ENCODE measurements at regions not wholly inside any gene's neighbourhood (a gene's known extent, or its start where the extent isn't known, plus 50 kb on each side); places are given as distances from the start of the nearest gene placed in this dataset.

DNA sequence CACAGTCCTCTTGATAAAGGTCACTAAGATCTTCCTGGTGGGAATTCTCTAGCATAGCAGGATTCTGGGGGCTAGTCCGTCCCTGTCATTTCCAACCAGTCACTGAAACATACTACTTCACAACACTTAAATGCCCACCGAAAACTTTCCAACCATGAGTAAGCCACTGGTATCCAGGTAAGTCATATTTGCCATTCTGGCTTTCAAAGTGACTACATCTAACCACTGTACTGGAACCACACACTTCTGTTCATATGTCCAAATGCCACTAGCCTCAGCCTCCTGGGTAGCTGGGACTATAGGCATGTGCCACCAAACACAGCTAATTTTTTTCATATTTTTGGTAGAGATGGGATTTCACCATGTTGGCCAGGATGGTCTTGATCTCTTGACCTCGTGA is 64.3 kb upstream of the VANGL1 start:
- Mint-ChIP-seq H3K36me3 (ENCODE audit: low read depth) (no peaks in the 10 kb centered on the region), H3K27me3 (no peaks in the 10 kb centered on the region), H3K4me1 (ENCODE audit: low read depth) (no peaks in the 10 kb centered on the region), H3K27ac (no peak overlapping the region), H3K4me3 (no peak overlapping the region), H3K9me3 (peaks cover 24% of the 10 kb centered on the region)
- intact Hi-C loops (cut with micrococcal nuclease): no loop called here

GRCh38 chr1:115575661-115576060 is 66.1 kb upstream of the VANGL1 start:
- intact Hi-C loops (cut with micrococcal nuclease): no loop called here
- H3K27me3 Mint-ChIP-seq: no peaks in the 10 kb centered on the region
- H3K9me3 Mint-ChIP-seq: peaks cover 27% of the 10 kb centered on the region
- H3K4me1 Mint-ChIP-seq (ENCODE audit: low read depth): no peaks in the 10 kb centered on the region
- H3K27ac Mint-ChIP-seq: no peak overlapping the region
- H3K4me3 Mint-ChIP-seq: no peak overlapping the region
- H3K36me3 Mint-ChIP-seq (ENCODE audit: low read depth): no peaks in the 10 kb centered on the region

- Mint-ChIP-seq H3K9me3 (peaks cover 32% of the 10 kb centered on the region), H3K4me3 (no peak overlapping the region), H3K4me1 (ENCODE audit: low read depth) (no peaks in the 10 kb centered on the region), H3K36me3 (ENCODE audit: low read depth) (no peaks in the 10 kb centered on the region), H3K27ac (no peak overlapping the region), H3K27me3 (no peaks in the 10 kb centered on the region)
- intact Hi-C loops (cut with micrococcal nuclease): no loop called here
Observed at GRCh38 chr1:115572710-115573109, 69.1 kb upstream of the VANGL1 start.

DNA sequence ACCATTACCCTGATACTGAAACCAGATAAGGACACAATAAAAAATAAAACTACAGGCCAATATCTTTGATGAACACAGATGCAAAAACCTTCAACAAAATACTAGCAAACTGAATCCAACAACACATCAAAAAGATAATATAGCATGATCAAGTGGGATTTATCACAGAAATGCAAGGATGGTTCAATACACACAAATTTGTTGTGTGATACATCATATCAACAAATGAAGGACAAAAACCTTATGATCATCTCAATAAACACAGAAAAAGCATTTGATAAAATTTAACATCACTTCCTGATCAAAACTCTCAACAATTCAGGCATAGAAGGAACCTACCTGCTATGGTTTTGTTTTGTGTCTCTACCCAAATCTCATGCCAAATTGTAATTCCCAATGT is 74.3 kb upstream of the VANGL1 start:
- H3K27me3 Mint-ChIP-seq: peaks cover 21% of the 10 kb centered on the region
- no peaks in the 10 kb centered on the region for H3K36me3 Mint-ChIP-seq (ENCODE audit: low read depth)
- no peak overlapping the region for H3K4me3 Mint-ChIP-seq
- intact Hi-C loops (cut with micrococcal nuclease): no loop called here
- no peak overlapping the region for H3K27ac Mint-ChIP-seq
- peaks cover 14% of the 10 kb centered on the region for H3K9me3 Mint-ChIP-seq
- no peaks in the 10 kb centered on the region for H3K4me1 Mint-ChIP-seq (ENCODE audit: low read depth)

DNA sequence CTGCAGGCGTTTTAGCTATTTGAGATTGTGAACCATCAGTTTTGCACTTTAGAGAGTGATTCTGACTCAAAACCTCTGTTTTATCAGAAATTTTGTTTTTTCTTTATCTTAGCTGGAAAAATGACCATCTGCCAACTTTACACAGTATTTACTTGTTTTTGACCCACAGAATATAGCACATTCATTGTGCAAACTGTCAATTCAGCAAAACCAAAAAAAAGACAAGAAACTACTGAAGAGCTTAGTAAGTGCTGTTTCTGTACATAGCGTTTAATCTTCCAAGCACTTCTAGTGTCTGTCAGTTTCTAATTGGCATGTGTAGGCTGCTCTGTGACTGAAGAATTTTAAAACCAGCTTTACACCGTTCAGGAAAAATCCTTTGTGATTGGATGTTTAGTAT is 76.0 kb upstream of the VANGL1 start:
- H3K9me3 Mint-ChIP-seq: peaks cover 12% of the 10 kb centered on the region
- intact Hi-C loops (cut with micrococcal nuclease): no loop called here
- no peaks in the 10 kb centered on the region for H3K4me1 Mint-ChIP-seq (ENCODE audit: low read depth)
- peaks cover 21% of the 10 kb centered on the region for H3K27me3 Mint-ChIP-seq
- no peak overlapping the region for H3K4me3 Mint-ChIP-seq
- no peaks in the 10 kb centered on the region for H3K36me3 Mint-ChIP-seq (ENCODE audit: low read depth)
- no peak overlapping the region for H3K27ac Mint-ChIP-seq

DNA sequence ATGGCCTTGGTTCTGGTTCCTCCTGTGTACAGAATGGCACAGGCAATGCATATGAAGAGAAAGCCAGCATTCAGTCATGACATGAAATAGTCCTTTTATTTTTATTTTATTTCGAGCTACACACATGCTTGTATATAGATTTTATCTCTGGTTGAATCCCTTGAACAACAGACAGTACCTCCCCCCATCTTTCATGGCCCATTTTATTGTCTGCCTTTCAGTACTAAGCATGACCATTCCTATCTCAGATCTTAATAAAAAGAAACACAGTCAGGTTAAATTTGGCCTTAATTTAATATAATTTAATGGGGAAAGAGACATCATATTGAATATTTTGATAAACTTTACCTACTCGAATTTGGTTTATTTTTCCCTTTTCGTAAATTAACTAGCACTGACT is 76.4 kb upstream of the VANGL1 start:
- Mint-ChIP-seq H3K36me3 (ENCODE audit: low read depth) (no peaks in the 10 kb centered on the region), H3K4me3 (no peak overlapping the region), H3K9me3 (peaks cover 12% of the 10 kb centered on the region), H3K4me1 (ENCODE audit: low read depth) (no peaks in the 10 kb centered on the region), H3K27ac (no peak overlapping the region), H3K27me3 (peaks cover 21% of the 10 kb centered on the region)
- intact Hi-C loops (cut with micrococcal nuclease): no loop called here

DNA sequence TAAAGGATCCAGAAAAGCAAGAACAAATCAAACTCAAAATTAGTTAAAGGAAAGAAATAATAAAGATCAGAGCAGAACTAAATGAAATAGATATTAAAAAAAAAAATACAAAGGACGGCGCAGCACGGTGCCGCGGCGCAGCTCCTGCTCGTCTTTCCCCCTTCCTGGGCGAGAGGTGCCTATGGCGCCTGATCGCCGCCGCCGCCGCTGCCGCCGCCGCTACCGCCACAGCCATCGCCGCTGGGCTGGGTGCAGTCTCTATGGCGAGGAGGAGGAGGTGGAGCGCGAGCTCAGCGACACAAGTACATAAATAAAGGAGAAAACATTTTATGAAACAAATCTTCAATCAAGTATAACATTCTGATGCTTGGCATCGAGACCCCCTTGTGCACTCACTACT is 77.6 kb upstream of the VANGL1 start:
- intact Hi-C loops (cut with micrococcal nuclease): no loop called here
- Mint-ChIP-seq H3K27me3 (peaks cover 21% of the 10 kb centered on the region), H3K27ac (no peak overlapping the region), H3K9me3 (peaks cover 12% of the 10 kb centered on the region), H3K4me1 (ENCODE audit: low read depth) (no peaks in the 10 kb centered on the region), H3K4me3 (no peak overlapping the region), H3K36me3 (ENCODE audit: low read depth) (no peaks in the 10 kb centered on the region)

GRCh38 chr1:115560027-115560426 is 81.7 kb upstream of the VANGL1 start:
- intact Hi-C loops (cut with micrococcal nuclease): no loop called here
- Mint-ChIP-seq H3K4me3 (no peak overlapping the region), H3K9me3 (no peaks in the 10 kb centered on the region), H3K27ac (no peak overlapping the region), H3K36me3 (ENCODE audit: low read depth) (no peaks in the 10 kb centered on the region), H3K4me1 (ENCODE audit: low read depth) (no peaks in the 10 kb centered on the region), H3K27me3 (peaks cover 17% of the 10 kb centered on the region)

DNA sequence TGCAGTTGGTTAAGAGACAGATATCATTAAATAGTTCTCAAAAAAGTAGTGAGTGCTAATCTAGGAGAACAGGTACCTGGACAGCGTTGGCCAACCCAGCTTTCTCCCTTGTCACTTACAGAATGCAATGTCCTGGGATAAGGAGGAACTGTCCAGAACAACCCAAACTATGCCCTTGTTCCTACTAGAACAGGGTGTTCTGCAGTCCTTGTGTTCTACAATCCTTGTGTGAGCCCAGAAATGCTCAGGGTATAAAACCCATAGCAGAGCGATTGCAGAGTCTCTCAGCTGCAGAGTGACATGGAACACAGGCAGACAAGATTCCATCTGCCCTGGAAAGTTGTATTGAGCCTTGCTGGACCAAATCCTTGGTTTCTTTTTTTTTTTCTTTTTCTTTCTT is 83.5 kb upstream of the VANGL1 start:
- Mint-ChIP-seq H3K36me3 (ENCODE audit: low read depth) (no peaks in the 10 kb centered on the region), H3K4me1 (ENCODE audit: low read depth) (no peaks in the 10 kb centered on the region), H3K27me3 (peaks cover 6% of the 10 kb centered on the region), H3K9me3 (no peaks in the 10 kb centered on the region), H3K4me3 (no peak overlapping the region), H3K27ac (no peak overlapping the region)
- intact Hi-C loops (cut with micrococcal nuclease): no loop called here

DNA sequence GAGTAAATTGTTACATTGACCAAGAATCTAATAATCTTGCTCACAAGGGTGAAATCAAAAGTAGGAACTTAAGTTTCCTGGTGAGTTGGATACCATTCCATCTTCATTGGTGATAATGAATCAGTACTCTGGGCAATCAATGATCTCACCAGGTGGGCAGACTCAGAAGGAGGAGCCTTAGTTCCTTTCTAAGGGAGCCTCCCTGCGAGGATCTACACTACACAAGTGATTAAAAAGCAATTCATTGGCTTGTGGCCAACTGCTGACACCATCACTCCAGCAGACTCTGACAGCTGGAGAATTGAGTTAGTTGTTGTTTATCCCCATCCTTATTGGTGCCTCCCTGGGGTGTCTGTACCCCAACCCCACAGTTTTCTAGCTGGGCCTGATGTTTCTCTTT is 84.1 kb upstream of the VANGL1 start:
- Mint-ChIP-seq H3K27me3 (peaks cover 1% of the 10 kb centered on the region), H3K27ac (no peak overlapping the region), H3K36me3 (ENCODE audit: low read depth) (no peaks in the 10 kb centered on the region), H3K4me1 (ENCODE audit: low read depth) (no peaks in the 10 kb centered on the region), H3K4me3 (no peak overlapping the region), H3K9me3 (no peaks in the 10 kb centered on the region)
- intact Hi-C loops (cut with micrococcal nuclease): no loop called here

DNA sequence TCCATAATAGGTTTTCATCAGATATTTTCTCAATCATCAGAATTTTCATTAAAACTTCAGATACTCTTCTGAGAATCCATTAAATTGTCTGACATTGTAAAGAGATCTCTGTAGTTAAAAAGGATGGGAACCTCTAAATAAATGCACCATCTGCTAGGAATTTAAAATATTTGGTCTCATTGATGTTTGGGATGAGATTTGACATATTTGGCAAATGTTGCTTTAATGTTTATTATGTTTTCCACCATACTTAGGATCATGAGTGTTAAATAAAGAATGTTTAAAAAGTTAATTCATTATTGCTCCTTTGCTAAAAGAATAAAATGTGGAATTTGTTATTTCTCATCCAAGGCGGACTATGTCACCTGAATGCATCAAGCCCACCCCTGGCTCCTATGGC is 85.5 kb upstream of the VANGL1 start:
- Mint-ChIP-seq H3K36me3 (ENCODE audit: low read depth) (no peaks in the 10 kb centered on the region), H3K27ac (no peak overlapping the region), H3K27me3 (peaks cover 7% of the 10 kb centered on the region), H3K4me3 (no peak overlapping the region), H3K4me1 (ENCODE audit: low read depth) (no peaks in the 10 kb centered on the region), H3K9me3 (no peaks in the 10 kb centered on the region)
- intact Hi-C loops (cut with micrococcal nuclease): no loop called here

DNA sequence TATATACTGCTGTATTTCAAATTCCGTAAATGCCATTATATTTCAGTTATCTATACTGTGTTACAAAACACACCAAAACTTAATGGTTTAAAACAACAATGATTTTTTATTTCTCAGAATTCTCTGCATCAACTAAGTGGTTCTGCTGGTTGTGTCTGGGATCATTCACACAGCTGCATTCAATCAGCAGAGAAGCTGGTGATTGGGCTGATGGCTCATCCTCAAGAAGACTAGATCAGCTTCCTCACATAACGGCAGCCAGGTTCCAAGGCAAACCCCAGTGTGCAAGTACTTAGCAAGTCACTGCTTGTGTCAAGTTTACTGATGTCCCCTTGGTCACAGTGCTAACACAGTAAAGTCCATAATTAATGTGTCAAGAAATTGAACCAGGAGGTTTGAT is 86.3 kb upstream of the VANGL1 start:
- Mint-ChIP-seq H3K4me3 (no peak overlapping the region), H3K4me1 (ENCODE audit: low read depth) (no peaks in the 10 kb centered on the region), H3K27me3 (peaks cover 7% of the 10 kb centered on the region), H3K36me3 (ENCODE audit: low read depth) (no peaks in the 10 kb centered on the region), H3K9me3 (no peaks in the 10 kb centered on the region), H3K27ac (no peak overlapping the region)
- intact Hi-C loops (cut with micrococcal nuclease): no loop called here

DNA sequence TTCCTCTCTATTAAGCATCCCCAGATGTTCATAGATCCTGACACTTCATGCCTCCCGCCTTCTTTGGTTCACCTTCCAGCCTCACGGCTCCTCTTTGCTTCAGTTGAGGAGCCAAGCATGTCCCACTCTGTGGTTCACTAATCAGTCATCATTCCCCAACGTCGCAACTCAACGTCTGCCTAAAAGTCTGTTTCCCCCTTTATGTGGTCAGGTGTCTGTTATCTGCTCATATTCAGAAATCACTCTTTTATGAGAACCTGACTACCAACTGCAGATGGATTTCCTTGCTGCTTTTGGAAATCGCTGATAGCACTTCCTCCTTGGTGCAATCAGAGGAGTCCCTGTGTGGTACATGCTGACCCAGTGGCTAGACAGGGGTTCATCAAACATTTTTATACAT is 94.1 kb upstream of the VANGL1 start:
- H3K27me3 Mint-ChIP-seq: peaks cover 8% of the 10 kb centered on the region
- no peaks in the 10 kb centered on the region for H3K9me3 Mint-ChIP-seq
- H3K4me1 Mint-ChIP-seq (ENCODE audit: low read depth): no peaks in the 10 kb centered on the region
- H3K36me3 Mint-ChIP-seq (ENCODE audit: low read depth): no peaks in the 10 kb centered on the region
- no peak overlapping the region for H3K27ac Mint-ChIP-seq
- intact Hi-C loops (cut with micrococcal nuclease): no loop called here
- no peak overlapping the region for H3K4me3 Mint-ChIP-seq

DNA sequence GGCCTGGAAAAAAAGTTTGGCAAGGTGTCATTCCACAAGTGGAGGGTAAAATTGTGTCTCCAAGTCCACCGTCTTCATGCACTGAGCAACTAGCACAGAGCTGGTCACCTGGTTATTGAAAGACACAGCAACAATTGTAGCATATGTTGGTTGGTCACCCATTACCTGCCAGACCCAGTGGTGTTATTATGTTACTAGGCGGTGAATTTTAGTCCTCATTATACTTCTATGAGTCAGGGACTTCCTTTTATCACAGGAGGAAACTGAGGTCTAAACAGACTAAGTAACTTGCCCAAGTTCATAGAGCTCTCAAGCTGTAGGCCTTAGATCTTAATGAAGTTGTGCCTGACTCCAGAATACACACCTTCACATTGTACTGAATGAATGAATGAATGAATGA is 94.9 kb upstream of the VANGL1 start:
- intact Hi-C loops (cut with micrococcal nuclease): no loop called here
- Mint-ChIP-seq H3K9me3 (no peaks in the 10 kb centered on the region), H3K36me3 (ENCODE audit: low read depth) (no peaks in the 10 kb centered on the region), H3K27ac (no peak overlapping the region), H3K27me3 (peaks cover 3% of the 10 kb centered on the region), H3K4me3 (no peak overlapping the region), H3K4me1 (ENCODE audit: low read depth) (no peaks in the 10 kb centered on the region)

- Mint-ChIP-seq H3K36me3 (ENCODE audit: low read depth) (no peaks in the 10 kb centered on the region), H3K4me1 (ENCODE audit: low read depth) (no peaks in the 10 kb centered on the region), H3K27me3 (peaks cover 2% of the 10 kb centered on the region), H3K9me3 (no peaks in the 10 kb centered on the region), H3K4me3 (no peak overlapping the region), H3K27ac (no peak overlapping the region)
- intact Hi-C loops (cut with micrococcal nuclease): no loop called here
Observed at GRCh38 chr1:115545791-115546733, 95.7 kb upstream of the VANGL1 start.

Measured in dendritic cell treated with granulocyte-macrophage colony-stimulating factor and Interleukin-4, amounts not matched to agents 40 ng/mL and 50 ng/mL, for 4 days (primary cell).